HS-27A (cell line): ENCODE measurements at regions not wholly inside any gene's neighbourhood (a gene's known extent, or its start where the extent isn't known, plus 50 kb on each side); places are given as distances from the start of the nearest gene placed in this dataset.
"Not testable (repeated sequence)": the region's sequence is repeated elsewhere in the genome, so short reads cannot be mapped to it uniquely, and the experiment has no call there.

Experiments
- DNase-seq: peaks from one replicate; pipeline ENCODE4 v3.0.0-alpha.2; 2012; ENCODE audit warnings: low read depth, missing footprints

GRCh38 chr4:184280591-184281071 is 63.0 kb upstream of the ENPP6 start:
- DNase-seq, result no peak

- DNase-seq, result no peak
Measured at GRCh38 chr4:184280137-184280536, 62.5 kb upstream of the ENPP6 start.

DNA sequence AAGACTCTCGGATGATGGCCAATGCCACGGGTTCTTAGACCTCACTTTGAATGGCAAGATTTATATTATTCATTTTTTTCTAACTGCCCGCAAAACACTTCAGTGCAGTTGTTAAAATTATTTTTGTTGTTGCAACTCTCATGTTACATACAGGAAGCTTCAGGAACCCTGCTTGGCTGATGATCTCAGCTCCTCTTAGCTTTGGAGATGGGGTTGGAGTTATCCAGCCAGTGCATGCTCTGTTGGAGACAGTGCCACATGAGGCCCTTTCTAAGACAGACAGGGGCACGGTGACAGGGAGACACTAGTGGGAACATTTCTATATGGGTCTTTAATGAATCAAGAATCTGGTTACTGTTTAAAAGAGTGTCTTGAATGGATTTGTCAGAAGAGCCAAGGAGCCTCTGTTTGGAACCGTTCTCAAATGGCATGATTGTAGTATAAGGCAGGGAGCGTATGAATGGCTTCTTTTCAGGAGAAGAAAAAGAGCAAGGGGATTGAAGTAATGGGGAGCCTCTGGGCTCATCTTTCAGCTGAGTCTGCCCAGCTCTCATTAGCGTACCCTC is 61.9 kb upstream of the ENPP6 start:
- DNase-seq, result no peak

- not testable (repeated sequence) for DNase-seq
Measured at GRCh38 chr4:184277769-184278168, 60.1 kb upstream of the ENPP6 start.

GRCh38 chr4:184277010-184277409 is 59.3 kb upstream of the ENPP6 start:
- not testable (repeated sequence) for DNase-seq

DNA sequence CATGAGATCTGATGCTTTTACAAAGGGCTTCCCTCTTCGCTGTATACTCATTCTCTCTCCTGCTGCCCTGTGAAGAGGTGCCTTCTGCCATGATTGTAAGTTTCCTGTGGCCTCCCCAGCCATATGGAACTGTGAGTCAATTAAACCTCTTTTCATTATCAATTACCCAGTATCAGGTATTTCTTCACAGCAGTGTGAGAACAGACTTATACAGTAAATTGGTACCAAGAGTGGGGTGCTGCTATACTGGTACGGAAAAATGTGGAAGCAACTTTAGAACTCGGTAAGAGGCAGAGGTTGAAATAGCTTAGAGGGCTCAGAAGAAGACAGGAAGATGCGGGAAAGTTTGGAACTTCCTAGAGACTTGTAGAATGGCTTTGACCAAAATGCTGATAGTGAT is 58.7 kb upstream of the ENPP6 start:
- not testable (repeated sequence) for DNase-seq

- DNase-seq, result no peak
Measured at GRCh38 chr4:184275766-184276165, 58.1 kb upstream of the ENPP6 start.

- no peak for DNase-seq
Measured at GRCh38 chr4:184274286-184274951, 56.7 kb upstream of the ENPP6 start.

- DNase-seq, result no peak
Measured at GRCh38 chr4:184273166-184274147, 55.8 kb upstream of the ENPP6 start.

DNA sequence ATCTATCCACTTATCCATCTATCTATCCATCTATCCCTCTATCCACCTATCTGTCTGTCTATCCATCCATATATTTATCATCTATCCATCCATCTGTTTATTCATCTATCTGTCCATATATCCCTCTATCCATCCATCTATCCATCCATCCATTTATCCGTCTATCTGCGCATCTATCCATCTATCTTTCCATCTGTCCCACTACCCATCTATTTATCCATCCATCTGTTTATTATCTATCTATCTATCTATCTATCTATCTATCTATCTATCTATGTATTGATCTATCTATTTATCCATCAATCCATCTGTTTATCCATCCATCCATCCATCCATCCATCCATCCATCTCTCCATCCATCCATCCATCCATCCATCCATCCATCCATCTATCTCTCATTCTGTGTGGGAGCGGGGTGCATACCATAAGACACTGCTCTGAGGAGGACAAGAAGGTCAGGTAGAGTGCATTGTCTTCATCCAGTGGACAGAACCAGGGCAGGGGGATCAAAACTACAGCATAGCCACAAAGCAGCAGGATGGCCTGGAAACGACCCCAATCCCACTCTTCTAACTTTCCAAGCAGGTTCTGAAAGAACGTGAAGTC is 53.2 kb upstream of the ENPP6 start:
- no peak for DNase-seq

GRCh38 chr4:184269879-184270430 is 52.3 kb upstream of the ENPP6 start:
- DNase-seq, result no peak

GRCh38 chr4:184268584-184269160 is 51.0 kb upstream of the ENPP6 start:
- DNase-seq, result no peak

DNA sequence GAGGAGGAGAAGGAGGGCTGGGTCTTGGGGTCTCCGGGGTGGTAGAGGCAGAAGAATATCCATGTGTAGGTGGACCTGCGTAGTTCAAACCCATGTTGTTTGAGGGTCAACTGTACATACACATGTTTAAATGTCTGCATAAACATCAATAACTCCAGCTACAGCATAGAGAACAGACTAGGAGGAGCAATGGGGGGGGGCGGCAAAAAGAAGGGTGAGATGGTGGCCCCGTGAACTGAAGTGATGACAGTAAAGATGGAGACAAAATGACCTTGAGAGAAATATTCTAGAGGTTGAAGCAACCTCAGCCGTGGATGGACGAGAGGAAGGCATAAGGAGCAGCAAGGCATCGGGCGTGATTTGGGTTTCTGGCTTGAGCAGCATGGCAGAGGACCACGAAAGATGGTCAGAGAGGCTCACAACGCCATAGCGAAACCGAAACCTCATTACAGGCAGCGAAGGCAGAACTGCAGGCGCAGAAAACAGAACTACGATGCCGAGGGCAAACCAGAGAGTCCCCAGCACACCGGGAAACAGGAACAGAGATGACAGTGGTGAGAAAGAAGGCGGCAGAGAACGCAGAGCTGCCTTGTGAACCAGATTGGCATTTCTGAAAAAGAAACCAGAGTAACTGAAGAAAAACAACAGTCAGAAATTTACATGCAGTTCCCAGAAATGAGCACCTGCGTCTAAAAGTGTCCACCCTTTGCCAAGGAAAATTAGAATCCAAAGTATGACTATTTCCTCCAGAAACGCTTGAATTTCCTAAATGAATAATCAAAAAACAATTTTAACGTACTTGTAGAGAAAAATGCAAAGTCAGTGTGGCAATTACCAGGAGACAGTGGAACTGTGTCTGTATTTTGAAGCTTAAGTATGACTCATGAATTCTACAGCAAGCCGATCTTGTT is 50.3 kb upstream of the ENPP6 start:
- peak; percentile 17 for DNase-seq
